DMS53 treated with DMSO at 0.1 percent for 48 hours (cell line): ENCODE measurements at regions not wholly inside any gene's neighbourhood (a gene's known extent, or its start where the extent isn't known, plus 50 kb on each side); places are given as distances from the start of the nearest gene placed in this dataset.

Experiments used
- DNase-seq: peaks from one replicate; lab custom pipeline; 2025; ENCODE audit not compliant: unreplicated experiment; lab: John Stamatoyannopoulos, UW

GRCh38 chr22:22345781-22346180, 101.2 kb downstream of the VPREB1 start:
- no peak for DNase-seq

- DNase-seq: no peak
These were observed 102.0 kb downstream of the VPREB1 start for GRCh38 chr22:22346401-22347107.

GRCh38 chr22:22348127-22348814, 103.7 kb downstream of the VPREB1 start:
- DNase-seq: peak; percentile 11

GRCh38 chr22:22348815-22349454, 104.3 kb downstream of the VPREB1 start:
- no peak for DNase-seq

- no peak for DNase-seq
These were observed 104.9 kb downstream of the VPREB1 start for GRCh38 chr22:22349455-22349836.

GRCh38 chr22:22351366-22351765, 106.8 kb downstream of the VPREB1 start:
- DNase-seq: no peak

GRCh38 chr22:22352371-22352999, 107.9 kb downstream of the VPREB1 start:
- no peak for DNase-seq

GRCh38 chr22:22355096-22355834, 110.7 kb downstream of the VPREB1 start:
- DNase-seq: no peak

GRCh38 chr22:22357024-22357883, 112.7 kb downstream of the VPREB1 start:
- DNase-seq: peak; percentile 68

GRCh38 chr22:22358152-22358551, 113.6 kb downstream of the VPREB1 start:
- DNase-seq: no peak

GRCh38 chr22:22358686-22359085, 114.1 kb downstream of the VPREB1 start:
- no peak for DNase-seq

GRCh38 chr22:22359465-22359864, 114.9 kb downstream of the VPREB1 start:
- no peak for DNase-seq

GRCh38 chr22:22360014-22360413, 115.4 kb downstream of the VPREB1 start:
- DNase-seq: no peak

GRCh38 chr22:22362311-22362710, 117.7 kb downstream of the VPREB1 start:
- DNase-seq: no peak

- DNase-seq: no peak
These were observed 118.3 kb downstream of the VPREB1 start for GRCh38 chr22:22362936-22363335.

- DNase-seq: no peak
These were observed 119.6 kb downstream of the VPREB1 start for GRCh38 chr22:22364207-22364606.

- no peak for DNase-seq
These were observed 122.0 kb downstream of the VPREB1 start for GRCh38 chr22:22366537-22366936.

- DNase-seq: no peak
These were observed 123.9 kb downstream of the VPREB1 start for GRCh38 chr22:22368516-22368915.

- peak; percentile 41 for DNase-seq
These were observed 124.8 kb downstream of the VPREB1 start for GRCh38 chr22:22369219-22369963.

GRCh38 chr22:22369964-22370270, 125.3 kb downstream of the VPREB1 start:
- DNase-seq: no peak
